ENCODE measurements at regions not wholly inside any gene's neighbourhood (a gene's known extent, or its start where the extent isn't known, plus 50 kb on each side); places are given as distances from the start of the nearest gene placed in this dataset.

DNA sequence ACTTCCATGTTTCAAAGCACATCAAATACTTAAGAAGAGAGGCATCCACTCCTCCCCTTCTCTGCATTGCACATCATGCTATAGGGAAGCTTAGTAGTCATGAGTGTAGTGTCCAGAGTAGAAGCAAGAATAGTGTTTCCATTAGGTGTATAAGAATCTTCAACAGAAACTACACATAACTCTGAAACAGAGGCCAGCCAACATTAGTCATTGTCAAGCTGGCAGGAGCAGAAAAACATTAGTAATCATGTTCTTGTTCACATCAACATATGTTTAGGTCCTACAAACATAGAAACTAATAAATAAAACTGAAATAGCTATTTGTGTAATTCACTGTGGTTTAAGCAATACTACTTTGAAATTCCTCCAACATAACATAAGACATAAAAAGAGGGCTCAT is 370.2 kb downstream of the PPP1R3A start:
- DNase-seq = no peak
- Histone ChIP-seq H3K4me1 (replicated peaks in 1 of 2) (no peaks in the 10 kb centered on the region), H3K27me3 (no peaks in the 10 kb centered on the region), H3K9me3 (replicated peaks in 1 of 3) (no peaks in the 10 kb centered on the region), H3K27ac (no peak overlapping the region), H3K4me3 (no peak overlapping the region), H3K36me3 (replicated peaks in 1 of 2) (no peaks in the 10 kb centered on the region)
- TF ChIP-seq, protein P1, sequence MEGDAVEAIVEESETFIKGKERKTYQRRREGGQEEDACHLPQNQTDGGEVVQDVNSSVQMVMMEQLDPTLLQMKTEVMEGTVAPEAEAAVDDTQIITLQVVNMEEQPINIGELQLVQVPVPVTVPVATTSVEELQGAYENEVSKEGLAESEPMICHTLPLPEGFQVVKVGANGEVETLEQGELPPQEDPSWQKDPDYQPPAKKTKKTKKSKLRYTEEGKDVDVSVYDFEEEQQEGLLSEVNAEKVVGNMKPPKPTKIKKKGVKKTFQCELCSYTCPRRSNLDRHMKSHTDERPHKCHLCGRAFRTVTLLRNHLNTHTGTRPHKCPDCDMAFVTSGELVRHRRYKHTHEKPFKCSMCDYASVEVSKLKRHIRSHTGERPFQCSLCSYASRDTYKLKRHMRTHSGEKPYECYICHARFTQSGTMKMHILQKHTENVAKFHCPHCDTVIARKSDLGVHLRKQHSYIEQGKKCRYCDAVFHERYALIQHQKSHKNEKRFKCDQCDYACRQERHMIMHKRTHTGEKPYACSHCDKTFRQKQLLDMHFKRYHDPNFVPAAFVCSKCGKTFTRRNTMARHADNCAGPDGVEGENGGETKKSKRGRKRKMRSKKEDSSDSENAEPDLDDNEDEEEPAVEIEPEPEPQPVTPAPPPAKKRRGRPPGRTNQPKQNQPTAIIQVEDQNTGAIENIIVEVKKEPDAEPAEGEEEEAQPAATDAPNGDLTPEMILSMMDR (IDR thresholded peaks at IDR 0.05) = no peak
- no peak for TF ChIP-seq POLR2A (IDR thresholded peaks at IDR 0.05)
- intact Hi-C loops (cut with DNase I) = no loop called here

- Histone ChIP-seq H3K27me3 (no peaks in the 10 kb centered on the region), H3K4me1 (replicated peaks in 1 of 2) (no peaks in the 10 kb centered on the region), H3K9me3 (replicated peaks in 1 of 3) (no peaks in the 10 kb centered on the region), H3K36me3 (replicated peaks in 1 of 2) (no peaks in the 10 kb centered on the region), H3K4me3 (no peak overlapping the region), H3K27ac (no peak overlapping the region)
- TF ChIP-seq, protein P1 (IDR thresholded peaks at IDR 0.05) = no peak
- TF ChIP-seq POLR2A (IDR thresholded peaks at IDR 0.05) = no peak
- DNase-seq = no peak
- intact Hi-C loops (cut with DNase I) = no loop called here
Measured at GRCh38 chr7:113548137-113548536, 370.7 kb downstream of the PPP1R3A start.

- no peak for DNase-seq
- Histone ChIP-seq H3K4me1 (replicated peaks in 1 of 2) (no peaks in the 10 kb centered on the region), H3K27me3 (no peaks in the 10 kb centered on the region), H3K4me3 (no peak overlapping the region), H3K9me3 (replicated peaks in 1 of 3) (no peaks in the 10 kb centered on the region), H3K36me3 (replicated peaks in 1 of 2) (no peaks in the 10 kb centered on the region), H3K27ac (no peak overlapping the region)
- intact Hi-C loops (cut with DNase I) = no loop called here
- 91 to 97% (median 94%) methylated on average over 2 of the region's 2 CpGs for WGBS, 4 donors
- no peak for TF ChIP-seq POLR2A (IDR thresholded peaks at IDR 0.05)
- TF ChIP-seq, protein P1 (IDR thresholded peaks at IDR 0.05) = no peak
Measured at GRCh38 chr7:113521468-113521867, 397.3 kb downstream of the PPP1R3A start.

DNA sequence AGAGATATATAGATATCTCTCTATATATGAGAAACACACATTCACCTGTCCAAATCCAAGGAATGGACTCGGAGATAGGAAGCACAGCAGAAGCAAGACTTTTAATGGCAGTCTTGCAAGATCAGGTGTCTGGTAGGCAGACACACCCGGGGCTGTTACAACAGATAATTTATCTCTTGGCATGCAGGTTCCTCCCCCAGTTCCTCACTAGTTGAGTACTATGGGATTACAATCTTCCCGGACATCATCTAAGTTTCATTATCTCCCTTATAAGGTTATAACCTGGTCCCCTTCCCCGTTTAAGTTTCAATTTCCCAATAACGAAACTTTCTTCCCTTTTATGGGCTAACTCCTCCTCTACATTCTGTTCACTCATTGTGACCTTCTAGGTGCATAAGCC is 399.3 kb downstream of the PPP1R3A start:
- DNase-seq = no peak
- no peaks in the 10 kb centered on the region for H3K4me1 ChIP-seq (replicated peaks in 1 of 2)
- WGBS, 4 donors = 62 to 70% (median 68%) methylated on average over 5 of the region's 5 CpGs
- no peak overlapping the region for H3K4me3 ChIP-seq
- no peak overlapping the region for H3K27ac ChIP-seq
- no peaks in the 10 kb centered on the region for H3K27me3 ChIP-seq
- intact Hi-C loops (cut with DNase I) = no loop called here
- no peaks in the 10 kb centered on the region for H3K9me3 ChIP-seq (replicated peaks in 1 of 3)
- TF ChIP-seq POLR2A (IDR thresholded peaks at IDR 0.05) = no peak
- H3K36me3 ChIP-seq (replicated peaks in 1 of 2) = no peaks in the 10 kb centered on the region

DNA sequence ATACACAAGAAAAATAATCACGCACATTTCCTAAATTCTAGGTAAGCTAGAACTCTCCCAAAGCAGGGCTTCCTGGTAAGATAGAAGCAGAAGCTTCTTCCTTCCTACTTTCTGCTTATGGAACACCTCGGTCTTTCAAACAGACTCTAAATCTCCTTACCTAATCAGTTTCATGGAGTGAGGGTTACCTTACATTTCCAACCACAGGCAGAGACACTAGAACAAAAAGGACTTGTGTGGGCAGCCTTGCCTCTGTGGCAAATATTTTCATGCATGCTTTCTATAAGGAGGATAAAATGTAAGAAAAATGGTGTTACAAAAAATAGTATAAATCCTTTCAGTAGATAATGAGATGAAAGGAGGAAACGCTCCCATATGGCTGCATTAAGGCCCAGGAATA is 386.3 kb upstream of the SMIM30 start:
- Histone ChIP-seq H3K27me3 (no peaks in the 10 kb centered on the region), H3K9me3 (replicated peaks in 1 of 3) (no peaks in the 10 kb centered on the region), H3K4me1 (replicated peaks in 1 of 2) (no peaks in the 10 kb centered on the region), H3K4me3 (no peak overlapping the region), H3K36me3 (replicated peaks in 1 of 2) (no peaks in the 10 kb centered on the region), H3K27ac (no peak overlapping the region)
- intact Hi-C loops (cut with DNase I) = no loop called here
- WGBS, 4 donors = 78 to 82% (median 81%) methylated on average over 3 of the region's 3 CpGs
- TF ChIP-seq, protein P1 (IDR thresholded peaks at IDR 0.05) = no peak
- no peak for TF ChIP-seq POLR2A (IDR thresholded peaks at IDR 0.05)
- no peak for DNase-seq
